ENCODE measurements at regions not wholly inside any gene's neighbourhood (a gene's known extent, or its start where the extent isn't known, plus 50 kb on each side); places are given as distances from the start of the nearest gene placed in this dataset.

DNA sequence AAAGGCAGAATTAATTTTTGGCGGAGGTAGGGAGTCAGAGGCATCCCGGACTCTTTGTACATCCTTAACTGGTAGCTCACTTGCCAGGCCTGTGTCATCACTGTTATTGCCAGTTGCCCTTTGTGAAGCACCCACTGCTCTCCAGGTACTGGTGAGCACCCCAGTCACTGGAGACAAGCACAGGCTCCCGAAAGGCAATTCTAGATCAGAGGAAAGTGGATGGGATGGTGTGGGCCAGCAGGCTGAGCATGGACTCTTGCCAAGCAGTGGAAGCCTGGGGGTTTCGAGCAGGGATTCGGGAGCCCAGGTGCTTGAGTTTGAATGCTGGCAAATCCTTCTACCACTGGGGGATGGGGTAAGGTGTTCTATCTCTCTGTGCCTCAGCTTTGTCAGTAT lies 551.1 kb downstream of the MATN1 start:
- TF ChIP-seq, protein P1, sequence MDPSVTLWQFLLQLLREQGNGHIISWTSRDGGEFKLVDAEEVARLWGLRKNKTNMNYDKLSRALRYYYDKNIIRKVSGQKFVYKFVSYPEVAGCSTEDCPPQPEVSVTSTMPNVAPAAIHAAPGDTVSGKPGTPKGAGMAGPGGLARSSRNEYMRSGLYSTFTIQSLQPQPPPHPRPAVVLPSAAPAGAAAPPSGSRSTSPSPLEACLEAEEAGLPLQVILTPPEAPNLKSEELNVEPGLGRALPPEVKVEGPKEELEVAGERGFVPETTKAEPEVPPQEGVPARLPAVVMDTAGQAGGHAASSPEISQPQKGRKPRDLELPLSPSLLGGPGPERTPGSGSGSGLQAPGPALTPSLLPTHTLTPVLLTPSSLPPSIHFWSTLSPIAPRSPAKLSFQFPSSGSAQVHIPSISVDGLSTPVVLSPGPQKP (IDR thresholded peaks at IDR 0.05; ENCODE audit: low read depth, low read length) = no peak
- TF ChIP-seq RBBP5 (conservative IDR thresholded peaks at IDR 0.05) (no peak), HDGF (IDR thresholded peaks at IDR 0.05) (no peak), KAT2A (conservative IDR thresholded peaks at IDR 0.05; ENCODE audit: control insufficient read depth, low read depth, low read length) (no peak), RELA (IDR thresholded peaks at IDR 0.05; ENCODE audit: borderline replicate concordance, partially characterized antibody) (no peak), NFIC (IDR thresholded peaks at IDR 0.05; ENCODE audit: low read depth, low read length) (no peak), STAT3 (IDR thresholded peaks at IDR 0.05; ENCODE audit: low read depth, low read length) (no peak), CHD4 (IDR thresholded peaks at IDR 0.05) (no peak), CHD1 (IDR thresholded peaks at IDR 0.05; ENCODE audit: low read depth, low read length) (no peak), ZNF622 (IDR thresholded peaks at IDR 0.05) (no peak), CEBPB (IDR thresholded peaks at IDR 0.05; ENCODE audit: borderline replicate concordance in 1 of 2, low read depth in 2 of 2, low read length in 2 of 2) (no peak)
- TF ChIP-seq, protein P2, sequence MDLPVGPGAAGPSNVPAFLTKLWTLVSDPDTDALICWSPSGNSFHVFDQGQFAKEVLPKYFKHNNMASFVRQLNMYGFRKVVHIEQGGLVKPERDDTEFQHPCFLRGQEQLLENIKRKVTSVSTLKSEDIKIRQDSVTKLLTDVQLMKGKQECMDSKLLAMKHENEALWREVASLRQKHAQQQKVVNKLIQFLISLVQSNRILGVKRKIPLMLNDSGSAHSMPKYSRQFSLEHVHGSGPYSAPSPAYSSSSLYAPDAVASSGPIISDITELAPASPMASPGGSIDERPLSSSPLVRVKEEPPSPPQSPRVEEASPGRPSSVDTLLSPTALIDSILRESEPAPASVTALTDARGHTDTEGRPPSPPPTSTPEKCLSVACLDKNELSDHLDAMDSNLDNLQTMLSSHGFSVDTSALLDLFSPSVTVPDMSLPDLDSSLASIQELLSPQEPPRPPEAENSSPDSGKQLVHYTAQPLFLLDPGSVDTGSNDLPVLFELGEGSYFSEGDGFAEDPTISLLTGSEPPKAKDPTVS (IDR thresholded peaks at IDR 0.05; ENCODE audit: low read depth, low read length) = no peak
- TF ChIP-seq, protein P3, sequence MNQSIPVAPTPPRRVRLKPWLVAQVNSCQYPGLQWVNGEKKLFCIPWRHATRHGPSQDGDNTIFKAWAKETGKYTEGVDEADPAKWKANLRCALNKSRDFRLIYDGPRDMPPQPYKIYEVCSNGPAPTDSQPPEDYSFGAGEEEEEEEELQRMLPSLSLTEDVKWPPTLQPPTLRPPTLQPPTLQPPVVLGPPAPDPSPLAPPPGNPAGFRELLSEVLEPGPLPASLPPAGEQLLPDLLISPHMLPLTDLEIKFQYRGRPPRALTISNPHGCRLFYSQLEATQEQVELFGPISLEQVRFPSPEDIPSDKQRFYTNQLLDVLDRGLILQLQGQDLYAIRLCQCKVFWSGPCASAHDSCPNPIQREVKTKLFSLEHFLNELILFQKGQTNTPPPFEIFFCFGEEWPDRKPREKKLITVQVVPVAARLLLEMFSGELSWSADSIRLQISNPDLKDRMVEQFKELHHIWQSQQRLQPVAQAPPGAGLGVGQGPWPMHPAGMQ (IDR thresholded peaks at IDR 0.05; ENCODE audit: borderline replicate concordance) = no peak
- TF ChIP-seq, protein P4, sequence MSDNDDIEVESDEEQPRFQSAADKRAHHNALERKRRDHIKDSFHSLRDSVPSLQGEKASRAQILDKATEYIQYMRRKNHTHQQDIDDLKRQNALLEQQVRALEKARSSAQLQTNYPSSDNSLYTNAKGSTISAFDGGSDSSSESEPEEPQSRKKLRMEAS (IDR thresholded peaks at IDR 0.05; ENCODE audit: low read depth, low read length) = no peak
- TF ChIP-seq, protein P5, sequence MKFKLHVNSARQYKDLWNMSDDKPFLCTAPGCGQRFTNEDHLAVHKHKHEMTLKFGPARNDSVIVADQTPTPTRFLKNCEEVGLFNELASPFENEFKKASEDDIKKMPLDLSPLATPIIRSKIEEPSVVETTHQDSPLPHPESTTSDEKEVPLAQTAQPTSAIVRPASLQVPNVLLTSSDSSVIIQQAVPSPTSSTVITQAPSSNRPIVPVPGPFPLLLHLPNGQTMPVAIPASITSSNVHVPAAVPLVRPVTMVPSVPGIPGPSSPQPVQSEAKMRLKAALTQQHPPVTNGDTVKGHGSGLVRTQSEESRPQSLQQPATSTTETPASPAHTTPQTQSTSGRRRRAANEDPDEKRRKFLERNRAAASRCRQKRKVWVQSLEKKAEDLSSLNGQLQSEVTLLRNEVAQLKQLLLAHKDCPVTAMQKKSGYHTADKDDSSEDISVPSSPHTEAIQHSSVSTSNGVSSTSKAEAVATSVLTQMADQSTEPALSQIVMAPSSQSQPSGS (IDR thresholded peaks at IDR 0.05; ENCODE audit: low read length) = no peak
- H4K20me1 ChIP-seq (ENCODE audit: control insufficient read depth, insufficient read depth) = no peaks in the 10 kb centered on the region
- H2AFZ ChIP-seq (ENCODE audit: control insufficient read depth, low read depth, low read length) = no peak overlapping the region
- in situ Hi-C loops (cut with MboI) = no loop called here
- WGBS (ENCODE audit: insufficient coverage, insufficient replicate concordance, low lambda C conversion rate, missing lambda C conversion rate) = 36% methylated on average over 5 of the region's 5 CpGs
- FAIRE-seq (no peak), ATAC-seq (no peak), DNase-seq (ENCODE audit: low read depth, low spot score) (no peak)
- H3K9me3 ChIP-seq (replicated peaks; ENCODE audit: control insufficient read depth, insufficient read depth, low read length) = no peaks in the 10 kb centered on the region
- ChIA-PET RAD21 (ENCODE audit: unreplicated experiment) (no interaction called here), CTCF (no interaction called here), POLR2A (no interaction called here), SMC1A (ENCODE audit: uncharacterized antibody, unreplicated experiment) (no interaction called here)
- intact Hi-C loops (cut with micrococcal nuclease; ENCODE audit: unreplicated experiment) = no loop called here
- no peak overlapping the region for H3K4me3 ChIP-seq
- no peak overlapping the region for H3K9ac ChIP-seq (ENCODE audit: control insufficient read depth, insufficient read depth, low read length)
- no peaks in the 10 kb centered on the region for H3K4me1 ChIP-seq (ENCODE audit: control insufficient read depth, insufficient read depth, low read length)
- no peak overlapping the region for H3K27ac ChIP-seq (ENCODE audit: control insufficient read depth, insufficient read depth)
- no peaks in the 10 kb centered on the region for H3K36me3 ChIP-seq (ENCODE audit: control insufficient read depth in 2 of 2, insufficient read depth in 2 of 2, low read length in 1 of 2)
- H3K27me3 ChIP-seq (replicated peaks in 1 of 2; ENCODE audit: control insufficient read depth in 2 of 2, insufficient read depth in 2 of 2, low read length in 1 of 2) = peaks cover 0 to 2% of the 10 kb centered on the region in 2 experiments; a peak in 1 of 4 replicates
- no peak overlapping the region for H3K4me2 ChIP-seq (ENCODE audit: control insufficient read depth, insufficient read depth)
- H3K79me2 ChIP-seq (ENCODE audit: control insufficient read depth, insufficient read depth, low read length) = no peaks in the 10 kb centered on the region
- no TSS peak for BruUV-seq (replicated peaks)
